Chondrocyte (in vitro differentiated cells): ENCODE measurements at regions not wholly inside any gene's neighbourhood (a gene's known extent, or its start where the extent isn't known, plus 50 kb on each side); places are given as distances from the start of the nearest gene placed in this dataset.
A peak's percentile ranks its signal among the peaks of the same experiment; 100 is the strongest.

Source experiments
- DNase-seq: peaks from one replicate; pipeline ENCODE4 v3.0.0; 2021; ENCODE audit warnings: mixed read lengths, low spot score
- H3K27ac Mint-ChIP-seq: one replicate; pipeline ENCODE4 v1.8.0; 2021; ENCODE audit warnings: mild to moderate bottlenecking, moderate library complexity, mixed read lengths; ENCODE audit not compliant: unreplicated experiment
- H3K27me3 Mint-ChIP-seq: 2 replicates; pipeline ENCODE4 v1.8.0; 2021; ENCODE audit warnings: low read depth, mixed read lengths
- H3K36me3 Mint-ChIP-seq: 2 replicates; pipeline ENCODE4 v1.8.0; 2021; ENCODE audit warnings: low read depth, mixed read lengths
- H3K4me1 Mint-ChIP-seq: 2 replicates; pipeline ENCODE4 v1.8.0; 2021; ENCODE audit warnings: low read depth, mild to moderate bottlenecking, mixed read lengths
- H3K4me3 Mint-ChIP-seq: one replicate; pipeline ENCODE4 v1.8.0; 2021; ENCODE audit warnings: mild to moderate bottlenecking, moderate library complexity, mixed read lengths; ENCODE audit not compliant: unreplicated experiment
- H3K9me3 Mint-ChIP-seq: 2 replicates; pipeline ENCODE4 v1.8.0; 2021; ENCODE audit warnings: low read depth, mixed read lengths
- TF ChIP-seq, protein P1 (sequence below): fragments of 200-600 bp; sonication (generic); IDR thresholded peaks from 2 replicates; pipeline ENCODE4 v1.5.0; 2021; ENCODE audit warnings: antibody characterized with exemption, mild to moderate bottlenecking, moderate library complexity

DNA sequence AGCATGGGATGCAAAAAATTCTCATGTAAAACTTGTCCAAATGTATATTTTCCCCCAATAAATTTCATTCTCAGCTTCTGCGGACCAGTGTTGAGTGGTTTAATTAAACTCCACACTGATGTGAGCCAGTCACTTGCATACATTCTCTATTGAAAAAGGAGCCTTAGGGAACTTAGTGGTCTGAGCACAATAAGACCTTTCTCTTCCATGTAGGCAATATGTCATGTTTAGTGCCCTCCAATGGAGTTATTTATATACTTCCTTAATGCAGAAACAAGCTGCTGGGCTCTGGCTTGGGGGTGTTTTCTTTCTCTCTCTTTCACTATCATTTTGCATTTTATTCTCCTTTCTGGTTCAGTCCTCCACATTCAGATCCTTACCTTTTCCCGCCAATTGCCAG lies 196.9 kb downstream of the ANAPC10 start:
- H3K27ac Mint-ChIP-seq, result no peak overlapping the region
- peaks cover 3% of the 10 kb centered on the region for H3K9me3 Mint-ChIP-seq
- H3K4me3 Mint-ChIP-seq, result no peak overlapping the region
- H3K4me1 Mint-ChIP-seq, result peaks cover 40% of the 10 kb centered on the region
- H3K27me3 Mint-ChIP-seq, result no peaks in the 10 kb centered on the region
- DNase-seq, result no peak
- TF ChIP-seq, protein P1, sequence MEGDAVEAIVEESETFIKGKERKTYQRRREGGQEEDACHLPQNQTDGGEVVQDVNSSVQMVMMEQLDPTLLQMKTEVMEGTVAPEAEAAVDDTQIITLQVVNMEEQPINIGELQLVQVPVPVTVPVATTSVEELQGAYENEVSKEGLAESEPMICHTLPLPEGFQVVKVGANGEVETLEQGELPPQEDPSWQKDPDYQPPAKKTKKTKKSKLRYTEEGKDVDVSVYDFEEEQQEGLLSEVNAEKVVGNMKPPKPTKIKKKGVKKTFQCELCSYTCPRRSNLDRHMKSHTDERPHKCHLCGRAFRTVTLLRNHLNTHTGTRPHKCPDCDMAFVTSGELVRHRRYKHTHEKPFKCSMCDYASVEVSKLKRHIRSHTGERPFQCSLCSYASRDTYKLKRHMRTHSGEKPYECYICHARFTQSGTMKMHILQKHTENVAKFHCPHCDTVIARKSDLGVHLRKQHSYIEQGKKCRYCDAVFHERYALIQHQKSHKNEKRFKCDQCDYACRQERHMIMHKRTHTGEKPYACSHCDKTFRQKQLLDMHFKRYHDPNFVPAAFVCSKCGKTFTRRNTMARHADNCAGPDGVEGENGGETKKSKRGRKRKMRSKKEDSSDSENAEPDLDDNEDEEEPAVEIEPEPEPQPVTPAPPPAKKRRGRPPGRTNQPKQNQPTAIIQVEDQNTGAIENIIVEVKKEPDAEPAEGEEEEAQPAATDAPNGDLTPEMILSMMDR, result no peak
- no peaks in the 10 kb centered on the region for H3K36me3 Mint-ChIP-seq

GRCh38 chr4:144902614-144903013 lies 195.4 kb downstream of the ANAPC10 start:
- TF ChIP-seq, protein P1, result no peak
- no peak for DNase-seq
- Mint-ChIP-seq H3K36me3 (no peaks in the 10 kb centered on the region), H3K4me1 (peaks cover 51% of the 10 kb centered on the region), H3K9me3 (peaks cover 6% of the 10 kb centered on the region), H3K27me3 (no peaks in the 10 kb centered on the region), H3K4me3 (no peak overlapping the region), H3K27ac (peak overlapping the region; percentile 29)

- Mint-ChIP-seq H3K27ac (peak overlapping the region; percentile 70), H3K4me3 (no peak overlapping the region), H3K36me3 (no peaks in the 10 kb centered on the region), H3K27me3 (no peaks in the 10 kb centered on the region), H3K4me1 (peaks cover 52% of the 10 kb centered on the region), H3K9me3 (peaks cover 6% of the 10 kb centered on the region)
- TF ChIP-seq, protein P1, result no peak
- DNase-seq, result no peak
These were observed 193.9 kb downstream of the ANAPC10 start for GRCh38 chr4:144903953-144904711.

DNA sequence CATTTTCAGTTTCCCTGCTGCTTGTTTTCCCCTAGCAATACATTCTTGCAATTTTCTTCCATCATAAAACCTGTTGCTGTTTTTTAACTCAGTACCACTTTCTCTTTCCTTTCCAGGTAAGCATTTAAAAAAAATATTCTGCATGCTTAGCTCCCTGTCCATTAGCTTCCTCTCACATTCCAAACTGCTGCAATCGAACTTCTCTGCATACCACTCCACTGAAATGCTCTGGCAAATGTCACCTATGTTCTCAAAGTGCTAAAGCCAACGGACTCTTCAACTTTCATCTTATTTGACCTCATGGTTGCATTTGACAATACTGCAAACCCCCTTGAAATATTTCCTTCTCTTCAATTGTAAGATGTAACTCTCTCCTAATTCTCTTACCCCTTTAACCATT lies 192.7 kb downstream of the ANAPC10 start:
- no peaks in the 10 kb centered on the region for H3K27me3 Mint-ChIP-seq
- no peak overlapping the region for H3K4me3 Mint-ChIP-seq
- H3K4me1 Mint-ChIP-seq, result peaks cover 54% of the 10 kb centered on the region
- H3K27ac Mint-ChIP-seq, result peak overlapping the region; percentile 70
- no peaks in the 10 kb centered on the region for H3K36me3 Mint-ChIP-seq
- no peak for DNase-seq
- TF ChIP-seq, protein P1, result no peak
- H3K9me3 Mint-ChIP-seq, result peaks cover 3% of the 10 kb centered on the region

DNA sequence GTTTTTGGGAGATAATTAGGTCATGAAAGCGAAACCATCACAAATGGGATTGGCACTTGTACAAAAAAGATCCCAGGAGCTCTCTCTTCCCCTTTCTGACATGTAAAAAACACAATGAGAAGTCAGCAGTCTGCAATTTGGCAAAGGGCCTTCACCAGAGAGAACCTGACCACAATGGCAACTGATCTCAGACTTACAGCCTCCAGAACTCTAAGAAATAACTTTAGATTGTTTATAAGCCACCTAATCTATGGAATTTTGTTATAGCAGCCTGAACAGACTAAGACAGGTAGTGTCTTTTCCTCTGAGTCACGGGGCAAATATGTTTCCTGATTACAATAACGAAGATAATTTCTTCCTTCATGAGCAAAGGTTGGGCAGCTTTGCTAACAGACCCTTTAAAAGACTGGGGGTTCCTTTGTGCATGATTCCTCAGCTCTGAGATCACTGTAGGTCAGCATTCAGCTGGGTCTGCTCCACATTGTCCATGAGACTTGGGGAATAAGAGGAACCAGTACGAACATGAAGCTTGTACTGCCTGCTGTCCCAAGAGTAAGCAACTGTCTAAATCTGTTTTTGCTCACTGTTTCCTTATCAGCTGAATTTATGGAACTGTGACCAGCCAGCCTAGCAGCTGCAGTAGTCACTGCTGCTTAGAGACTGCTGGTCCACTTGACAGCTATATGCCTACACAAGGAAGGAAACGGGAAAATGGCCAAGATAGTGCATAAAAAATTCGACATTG lies 191.6 kb downstream of the ANAPC10 start:
- Mint-ChIP-seq H3K36me3 (peaks cover 1% of the 10 kb centered on the region), H3K4me1 (peaks cover 61% of the 10 kb centered on the region), H3K4me3 (no peak overlapping the region), H3K9me3 (peaks cover 3% of the 10 kb centered on the region), H3K27me3 (no peaks in the 10 kb centered on the region), H3K27ac (no peak overlapping the region)
- TF ChIP-seq, protein P1, result no peak
- DNase-seq, result no peak
